Hepatocyte (in vitro differentiated cells): ENCODE measurements at regions not wholly inside any gene's neighbourhood (a gene's known extent, or its start where the extent isn't known, plus 50 kb on each side); places are given as distances from the start of the nearest gene placed in this dataset.

Experiments used
- DNase-seq: peaks from one replicate; pipeline ENCODE4 v3.0.0-alpha.2; 2016; ENCODE audit warnings: low spot score
- H2AFZ ChIP-seq: fragments of 200-600 bp; sonication (generic); 2 replicates; pipeline ENCODE4 v1.6.0; 2016; ENCODE audit warnings: antibody characterized with exemption, mild to moderate bottlenecking
- H3K27ac ChIP-seq: fragments of 200-600 bp; sonication (generic); 2 replicates; pipeline ENCODE4 v1.5.1; 2016; ENCODE audit warnings: mild to moderate bottlenecking
- H3K27me3 ChIP-seq: fragments of 200-600 bp; sonication (generic); 2 replicates; pipeline ENCODE4 v1.6.1; 2016
- H3K36me3 ChIP-seq: fragments of 200-600 bp; sonication (generic); replicated peaks from 2 replicates; pipeline ENCODE4 v1.5.1; 2016; ENCODE audit warnings: low read depth; ENCODE audit not compliant: insufficient read depth
- H3K4me1 ChIP-seq: fragments of 200-600 bp; sonication (generic); 2 replicates; pipeline ENCODE4 v1.5.1; 2016; ENCODE audit warnings: mild to moderate bottlenecking, moderate library complexity; ENCODE audit not compliant: insufficient read depth
- H3K4me2 ChIP-seq: fragments of 200-600 bp; sonication (generic); 2 replicates; pipeline ENCODE4 v1.6.0; 2016
- H3K4me3 ChIP-seq: fragments of 200-600 bp; sonication (generic); 2 replicates; pipeline ENCODE4 v1.5.1; 2016; ENCODE audit warnings: mild to moderate bottlenecking
- H3K79me2 ChIP-seq: fragments of 200-600 bp; sonication (generic); 2 replicates; pipeline ENCODE4 v1.6.0; 2017; ENCODE audit warnings: mild to moderate bottlenecking
- H3K9me2 ChIP-seq: fragments of 200-600 bp; sonication (generic); replicated peaks from 2 replicates; pipeline ENCODE4 v1.6.0; 2017; ENCODE audit warnings: mild to moderate bottlenecking; ENCODE audit not compliant: insufficient read depth
- H3K9me3 ChIP-seq: fragments of 200-600 bp; sonication (generic); 2 replicates; pipeline ENCODE4 v1.5.1; 2016; ENCODE audit warnings: low read depth, mild to moderate bottlenecking
- H4K20me1 ChIP-seq: fragments of 200-600 bp; sonication (generic); 2 replicates; pipeline ENCODE4 v1.6.0; 2016; ENCODE audit warnings: mild to moderate bottlenecking; ENCODE audit not compliant: insufficient read depth, poor library complexity, severe bottlenecking
- CTCF ChIP-seq: fragments of 200-600 bp; sonication (generic); IDR thresholded peaks from 2 replicates; pipeline ENCODE4 v1.5.1; 2016; ENCODE audit warnings: antibody characterized with exemption, mild to moderate bottlenecking; ENCODE audit not compliant: poor library complexity
- EZH2 ChIP-seq: fragments of 200-600 bp; sonication (generic); IDR thresholded peaks from 2 replicates; pipeline ENCODE4 v1.6.1; 2016; ENCODE audit warnings: antibody characterized with exemption, mild to moderate bottlenecking, borderline replicate concordance
- EZH2phosphoT487 ChIP-seq: fragments of 200-600 bp; sonication (generic); IDR thresholded peaks from one replicate; pipeline ENCODE4 v1.6.1; 2018; ENCODE audit warnings: antibody characterized with exemption, mild to moderate bottlenecking, low read depth, moderate library complexity; ENCODE audit not compliant: unreplicated experiment, severe bottlenecking
- WGBS: methylation state at CpG from one replicate; pipeline ENCODE4 v1.1.6; 2016; ENCODE audit warnings: low lambda C conversion rate; ENCODE audit errors: missing lambda C conversion rate; 5-methylcytosine and 5-hydroxymethylcytosine counted together

GRCh38 chr10:78785066-78785465 lies 283.7 kb upstream of the ZMIZ1 start:
- Histone ChIP-seq H2AFZ (no peak overlapping the region), H3K4me3 (no peak overlapping the region), H3K27ac (no peak overlapping the region), H3K79me2 (no peaks in the 10 kb centered on the region), H4K20me1 (no peaks in the 10 kb centered on the region), H3K4me2 (no peak overlapping the region), H3K4me1 (no peaks in the 10 kb centered on the region), H3K27me3 (no peaks in the 10 kb centered on the region), H3K9me2 (no peaks in the 10 kb centered on the region), H3K9me3 (no peaks in the 10 kb centered on the region), H3K36me3 (no peaks in the 10 kb centered on the region)
- TF ChIP-seq EZH2 (no peak), EZH2phosphoT487 (no peak), CTCF (no peak)
- WGBS, result 89% methylated on average over 4 of the region's 4 CpGs
- no peak for DNase-seq

- WGBS, result 71% methylated on average over 6 of the region's 6 CpGs
- H3K36me3 ChIP-seq, result no peaks in the 10 kb centered on the region
These were observed 282.8 kb upstream of the ZMIZ1 start for GRCh38 chr10:78785991-78786390.

GRCh38 chr10:78787125-78787524 lies 281.6 kb upstream of the ZMIZ1 start:
- Histone ChIP-seq H4K20me1 (no peaks in the 10 kb centered on the region), H3K9me2 (no peaks in the 10 kb centered on the region), H3K9me3 (no peaks in the 10 kb centered on the region), H3K36me3 (no peaks in the 10 kb centered on the region), H2AFZ (no peak overlapping the region), H3K27me3 (no peaks in the 10 kb centered on the region), H3K4me2 (no peak overlapping the region), H3K4me1 (no peaks in the 10 kb centered on the region), H3K27ac (no peak overlapping the region), H3K4me3 (no peak overlapping the region), H3K79me2 (no peaks in the 10 kb centered on the region)
- no peak for DNase-seq
- 60% methylated on average over 2 of the region's 2 CpGs for WGBS
- TF ChIP-seq EZH2phosphoT487 (no peak), EZH2 (no peak), CTCF (no peak)

More at GRCh38 chr10:78785991-78786390, 282.8 kb upstream of the ZMIZ1 start:
- no peaks in the 10 kb centered on the region for H3K27me3 ChIP-seq
- H2AFZ ChIP-seq, result no peak overlapping the region
- no peak overlapping the region for H3K27ac ChIP-seq
- TF ChIP-seq EZH2, result no peak
- TF ChIP-seq CTCF, result no peak
- TF ChIP-seq EZH2phosphoT487, result no peak
- H3K4me1 ChIP-seq, result no peaks in the 10 kb centered on the region
- H4K20me1 ChIP-seq, result no peaks in the 10 kb centered on the region
- no peaks in the 10 kb centered on the region for H3K9me3 ChIP-seq
- H3K4me3 ChIP-seq, result no peak overlapping the region
- H3K79me2 ChIP-seq, result no peaks in the 10 kb centered on the region
- no peaks in the 10 kb centered on the region for H3K9me2 ChIP-seq
- DNase-seq, result no peak
- H3K4me2 ChIP-seq, result no peak overlapping the region
